ENCODE measurements at regions not wholly inside any gene's neighbourhood (a gene's known extent, or its start where the extent isn't known, plus 50 kb on each side); places are given as distances from the start of the nearest gene placed in this dataset.
"Not testable (repeated sequence)": the region's sequence is repeated elsewhere in the genome, so short reads cannot be mapped to it uniquely, and the experiment has no call there.

GRCh38 chr11:81705283-81705682 lies 1028.4 kb downstream of the FAM181B start:
- no peak for DNase-seq

GRCh38 chr11:81700076-81700475 lies 1033.6 kb downstream of the FAM181B start:
- DNase-seq = no peak

- DNase-seq = no peak
Observed at GRCh38 chr11:81687057-81687456, 1046.6 kb downstream of the FAM181B start.

GRCh38 chr11:81674211-81674610 lies 1059.5 kb downstream of the FAM181B start:
- DNase-seq = no peak

GRCh38 chr11:81673001-81673400 lies 1060.7 kb downstream of the FAM181B start:
- no peak for DNase-seq

GRCh38 chr11:81669935-81670543 lies 1063.6 kb downstream of the FAM181B start:
- DNase-seq = no peak

- no peak for DNase-seq
Observed at GRCh38 chr11:81658722-81659121, 1074.9 kb downstream of the FAM181B start.

GRCh38 chr11:81655351-81655750 lies 1078.3 kb downstream of the FAM181B start:
- DNase-seq = no peak

GRCh38 chr11:81647374-81647773 lies 1086.3 kb downstream of the FAM181B start:
- no peak for DNase-seq

GRCh38 chr11:81644239-81644840 lies 1089.3 kb downstream of the FAM181B start:
- peak in 1 of 2 experiments; percentile 1 for DNase-seq

GRCh38 chr11:81634483-81634882 lies 1099.2 kb downstream of the FAM181B start:
- no peak for DNase-seq

GRCh38 chr11:81602508-81602907 lies 1131.2 kb downstream of the FAM181B start:
- no peak for DNase-seq

- DNase-seq = no peak
Observed at GRCh38 chr11:81596704-81597103, 1137.0 kb downstream of the FAM181B start.

- no peak for DNase-seq
Observed at GRCh38 chr11:81585390-81585933, 1148.2 kb downstream of the FAM181B start.

GRCh38 chr11:81579339-81579738 lies 1154.3 kb downstream of the FAM181B start:
- no peak for DNase-seq

- no peak for DNase-seq
Observed at GRCh38 chr11:81578571-81578970, 1155.1 kb downstream of the FAM181B start.

GRCh38 chr11:81574301-81574700 lies 1159.4 kb downstream of the FAM181B start:
- DNase-seq = no peak

- DNase-seq = no peak
Observed at GRCh38 chr11:81573367-81573766, 1160.3 kb downstream of the FAM181B start.

GRCh38 chr11:81570669-81571068 lies 1163.0 kb downstream of the FAM181B start:
- DNase-seq = no peak

GRCh38 chr11:81569999-81570398 lies 1163.7 kb downstream of the FAM181B start:
- DNase-seq = no peak

- no peak for DNase-seq
Observed at GRCh38 chr11:81568918-81569317, 1164.7 kb downstream of the FAM181B start.

- DNase-seq = no peak
Observed at GRCh38 chr11:81548123-81548522, 1185.5 kb downstream of the FAM181B start.

GRCh38 chr11:81539806-81540205 lies 1193.9 kb downstream of the FAM181B start:
- not testable (repeated sequence) for DNase-seq

- DNase-seq = no peak
Observed at GRCh38 chr11:81515566-81515965, 1218.1 kb downstream of the FAM181B start.

Measured in NCI-H1930 (cell line).